Activated B cell treated with CpG ODN at 0.5 μM for 24 hours (primary cell): ENCODE measurements at regions not wholly inside any gene's neighbourhood (a gene's known extent, or its start where the extent isn't known, plus 50 kb on each side); places are given as distances from the start of the nearest gene placed in this dataset.

Experiments
- ATAC-seq: fragments of 200-7000 bp; cut with Tn5 transposase; one replicate; pipeline ENCODE4 v1.10.0; 2021; ENCODE audit warnings: low read depth, mild to moderate bottlenecking, moderate library complexity
- CTCF ChIA-PET: fragments of 350-600 bp; sonication (Branson Sonifier 250); formaldehyde crosslinking; loops from one replicate; lab custom pipeline; 2021; ENCODE audit warnings: antibody characterized with exemption; lab: Charles Lee
- POLR2A ChIA-PET: fragments of 350-600 bp; sonication (Branson Sonifier 250); formaldehyde crosslinking; loops from one replicate; lab custom pipeline; 2021; ENCODE audit warnings: antibody characterized with exemption; lab: Charles Lee
- DNase-seq: peaks from one replicate; pipeline ENCODE4 v3.0.0; 2022
- H3K27ac Mint-ChIP-seq: one replicate; pipeline ENCODE4 v1.8.0; 2020; ENCODE audit warnings: mixed read lengths
- H3K27me3 Mint-ChIP-seq: one replicate; pipeline ENCODE4 v1.8.0; 2021; ENCODE audit warnings: mixed read lengths
- H3K36me3 Mint-ChIP-seq: one replicate; pipeline ENCODE4 v1.8.0; 2021; ENCODE audit warnings: low read depth, mixed read lengths
- H3K4me1 Mint-ChIP-seq: one replicate; pipeline ENCODE4 v1.8.0; 2021; ENCODE audit warnings: mixed read lengths
- H3K4me3 Mint-ChIP-seq: one replicate; pipeline ENCODE4 v1.8.0; 2020; ENCODE audit warnings: mild to moderate bottlenecking, mixed read lengths
- H3K9me3 Mint-ChIP-seq: one replicate; pipeline ENCODE4 v1.8.0; 2020; ENCODE audit warnings: mixed read lengths
- CTCF ChIP-seq: fragments of 200-600 bp; IDR thresholded peaks from one replicate; pipeline ENCODE4 v1.8.0; 2022; ENCODE audit warnings: antibody characterized with exemption, mild to moderate bottlenecking
- intact Hi-C: fragments of 100-400 bp; cut with micrococcal nuclease; formaldehyde crosslinking; loops from one replicate; pipeline ENCODE4 v1.15.1; 2024

- H3K36me3 Mint-ChIP-seq: no peaks in the 10 kb centered on the region
- H3K4me1 Mint-ChIP-seq: no peaks in the 10 kb centered on the region
- no peak for TF ChIP-seq CTCF
- POLR2A ChIA-PET: no interaction called here
- H3K27me3 Mint-ChIP-seq: no peaks in the 10 kb centered on the region
- DNase-seq: no peak
- CTCF ChIA-PET: no interaction called here
- H3K27ac Mint-ChIP-seq: no peak overlapping the region
- ATAC-seq: no peak
- intact Hi-C loops: no loop called here
- no peak overlapping the region for H3K4me3 Mint-ChIP-seq
- no peaks in the 10 kb centered on the region for H3K9me3 Mint-ChIP-seq
Measured at GRCh38 chr3:5560199-5560598, 372.7 kb downstream of the EDEM1 start.

GRCh38 chr3:5563537-5564277, 376.2 kb downstream of the EDEM1 start:
- Mint-ChIP-seq H3K9me3 (no peaks in the 10 kb centered on the region), H3K4me1 (no peaks in the 10 kb centered on the region), H3K27ac (no peak overlapping the region), H3K4me3 (no peak overlapping the region), H3K27me3 (no peaks in the 10 kb centered on the region), H3K36me3 (no peaks in the 10 kb centered on the region)
- no peak for TF ChIP-seq CTCF
- ChIA-PET POLR2A (no interaction called here), CTCF (no interaction called here)
- intact Hi-C loops: no loop called here
- no peak for DNase-seq
- ATAC-seq: no peak

GRCh38 chr3:5564278-5564666, 376.8 kb downstream of the EDEM1 start:
- no peaks in the 10 kb centered on the region for H3K36me3 Mint-ChIP-seq
- H3K27me3 Mint-ChIP-seq: no peaks in the 10 kb centered on the region
- no peak overlapping the region for H3K27ac Mint-ChIP-seq
- H3K4me3 Mint-ChIP-seq: no peak overlapping the region
- no peaks in the 10 kb centered on the region for H3K4me1 Mint-ChIP-seq
- ChIA-PET POLR2A (no interaction called here), CTCF (no interaction called here)
- no peak for TF ChIP-seq CTCF
- no peaks in the 10 kb centered on the region for H3K9me3 Mint-ChIP-seq
- intact Hi-C loops: no loop called here
- no peak for DNase-seq
- ATAC-seq: no peak

GRCh38 chr3:5565026-5565425, 377.5 kb downstream of the EDEM1 start:
- Mint-ChIP-seq H3K4me3 (no peak overlapping the region), H3K36me3 (no peaks in the 10 kb centered on the region), H3K27me3 (no peaks in the 10 kb centered on the region), H3K27ac (no peak overlapping the region), H3K4me1 (no peaks in the 10 kb centered on the region), H3K9me3 (no peaks in the 10 kb centered on the region)
- DNase-seq: no peak
- no peak for ATAC-seq
- ChIA-PET CTCF (no interaction called here), POLR2A (no interaction called here)
- TF ChIP-seq CTCF: no peak
- intact Hi-C loops: no loop called here

GRCh38 chr3:5567113-5567512, 379.6 kb downstream of the EDEM1 start:
- no peak for TF ChIP-seq CTCF
- Mint-ChIP-seq H3K36me3 (no peaks in the 10 kb centered on the region), H3K4me3 (no peak overlapping the region), H3K4me1 (no peaks in the 10 kb centered on the region), H3K27ac (no peak overlapping the region), H3K27me3 (no peaks in the 10 kb centered on the region), H3K9me3 (no peaks in the 10 kb centered on the region)
- intact Hi-C loops: no loop called here
- no peak for DNase-seq
- ATAC-seq: no peak
- POLR2A ChIA-PET: no interaction called here
- CTCF ChIA-PET: no interaction called here
